GM19239 (cell line): ENCODE measurements at regions not wholly inside any gene's neighbourhood (a gene's known extent, or its start where the extent isn't known, plus 50 kb on each side); places are given as distances from the start of the nearest gene placed in this dataset.
"Not testable (repeated sequence)": the region's sequence is repeated elsewhere in the genome, so short reads cannot be mapped to it uniquely, and the experiment has no call there.

Experiments
- DNase-seq: peaks from one replicate; pipeline ENCODE4 v3.0.0; 2011; ENCODE audit warnings: low spot score; ENCODE audit not compliant: insufficient read length
- FAIRE-seq: peaks from 2 replicates; lab custom pipeline; 2011; peaks lifted over from hg19 to GRCh38; lab: Jason Lieb, UNC

DNA sequence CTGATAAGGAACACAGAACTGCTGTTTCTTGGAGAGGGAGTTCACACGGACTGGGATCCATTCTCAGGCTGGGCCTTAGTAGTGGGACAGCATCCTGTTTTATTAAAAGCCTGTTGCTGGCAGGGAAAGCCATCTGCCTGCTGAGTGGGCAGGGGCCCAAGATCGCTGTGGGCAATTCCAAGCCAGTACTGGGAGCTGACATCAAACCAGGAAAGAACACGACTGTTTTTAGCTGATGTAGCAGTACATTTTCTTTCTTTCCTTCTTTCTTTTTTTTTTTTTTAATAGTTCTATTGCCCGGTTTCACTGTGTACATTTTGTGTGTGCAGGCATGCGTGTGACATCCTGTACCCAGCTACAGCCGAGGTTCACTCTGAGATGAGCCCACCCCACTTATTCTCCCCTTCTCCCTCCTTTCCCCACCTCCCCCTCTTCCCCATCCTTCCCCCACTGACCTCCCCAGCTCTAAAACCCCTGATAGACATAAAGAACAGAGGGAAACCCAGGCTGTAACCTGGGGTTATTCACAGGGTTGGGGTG is 143.5 kb upstream of the PLGLB2 start:
- not testable (repeated sequence) for FAIRE-seq

DNA sequence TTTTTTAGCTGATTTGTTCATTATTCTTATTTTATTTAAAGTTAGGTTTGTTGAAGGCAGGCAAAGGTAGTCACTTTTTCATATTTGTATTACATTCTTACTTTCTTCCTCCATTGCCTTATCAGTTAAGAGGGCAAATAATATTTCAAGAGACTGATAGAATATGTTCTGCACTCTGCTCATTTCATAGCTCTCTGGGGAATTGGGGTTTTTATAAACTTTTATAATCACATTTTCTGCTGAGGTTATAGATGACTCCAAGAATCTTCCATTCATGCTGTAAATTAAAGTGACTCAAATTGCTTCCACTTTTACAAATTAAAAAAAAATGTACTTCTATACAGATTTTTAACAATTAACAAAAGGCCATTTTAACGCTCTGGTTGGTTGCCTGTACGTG is 142.9 kb upstream of the PLGLB2 start:
- FAIRE-seq, DNase-seq: not testable (repeated sequence)

More for the DNA sequence above, 143.5 kb upstream of the PLGLB2 start:
- not testable (repeated sequence) for DNase-seq

DNA sequence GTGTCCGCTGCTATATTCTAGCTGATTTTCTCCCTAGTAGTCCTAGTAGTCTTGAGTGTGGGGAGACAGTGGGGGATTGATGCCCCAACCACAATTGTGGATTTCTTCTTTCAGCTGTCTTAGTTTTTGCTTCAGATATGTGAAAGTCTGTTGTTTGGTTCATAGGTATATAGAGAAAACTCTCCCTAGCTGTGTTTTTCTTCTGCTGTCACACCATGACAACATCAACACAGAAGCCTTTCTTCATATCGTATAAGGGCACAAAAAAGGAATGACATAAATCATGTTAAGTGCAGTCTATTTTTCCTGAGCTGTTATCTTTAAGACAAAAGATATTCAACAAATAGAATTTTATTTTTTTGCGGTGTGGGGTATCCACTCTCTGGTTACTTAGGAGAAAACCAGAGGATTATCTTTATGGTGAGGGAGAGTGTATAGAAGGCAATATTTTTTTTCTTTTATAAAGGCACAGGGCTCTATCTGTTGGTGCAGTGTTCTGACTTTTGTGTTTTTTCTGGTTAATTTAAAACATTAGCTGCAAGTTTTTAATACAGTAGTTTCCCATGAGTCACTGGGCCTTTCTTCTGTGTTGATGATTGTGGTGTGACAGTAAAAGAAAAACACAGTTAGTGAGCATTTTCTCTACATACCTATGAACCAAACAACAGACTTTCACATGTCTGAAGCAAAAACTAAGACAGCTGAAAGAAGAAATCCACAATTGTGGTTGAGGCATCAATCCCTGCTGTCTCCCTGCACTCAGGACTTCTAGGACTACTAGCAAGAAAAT is 139.3 kb upstream of the PLGLB2 start:
- DNase-seq, FAIRE-seq: not testable (repeated sequence)

DNA sequence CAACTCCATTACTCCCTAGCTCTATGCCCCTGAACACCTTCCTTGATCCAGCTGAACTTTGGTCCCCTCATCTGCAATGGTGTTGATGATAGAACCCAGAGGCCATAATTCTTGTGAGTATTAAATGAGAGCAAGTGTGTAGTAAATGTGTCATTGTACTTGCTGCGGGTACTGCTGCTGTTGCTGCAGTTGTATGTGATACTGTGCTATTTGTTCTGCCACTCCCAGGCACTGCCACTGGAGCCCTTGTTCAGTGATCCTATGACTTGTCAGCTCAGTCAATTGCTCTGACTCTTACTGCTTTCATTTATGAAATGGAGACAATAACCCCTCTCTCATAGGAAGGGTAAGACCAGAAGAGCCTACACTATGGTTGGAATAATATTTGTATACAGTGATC is 136.9 kb upstream of the PLGLB2 start:
- FAIRE-seq, DNase-seq: not testable (repeated sequence)

- DNase-seq, FAIRE-seq: not testable (repeated sequence)
Observed at GRCh38 chr2:87611416-87611815, 136.5 kb upstream of the PLGLB2 start.

DNA sequence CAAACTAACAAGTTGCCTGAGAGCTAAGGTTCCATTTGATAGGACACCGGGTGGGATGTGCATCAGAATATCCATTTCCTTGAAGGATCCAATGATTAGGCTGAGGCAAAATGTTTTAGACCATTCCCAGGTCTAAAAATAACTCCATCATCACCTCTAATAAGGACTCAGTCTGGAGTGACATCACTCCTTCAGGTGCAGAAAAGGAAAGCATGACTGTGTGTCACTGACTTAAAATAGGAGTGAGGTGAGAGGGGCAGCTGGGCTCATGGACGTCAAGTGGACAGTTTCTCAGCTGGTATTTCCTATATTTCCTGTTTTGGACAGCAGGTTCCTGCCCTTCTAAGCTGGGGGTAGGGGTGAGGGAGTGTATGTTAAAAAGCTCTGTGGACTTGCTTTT is 135.9 kb upstream of the PLGLB2 start:
- FAIRE-seq, DNase-seq: not testable (repeated sequence)

GRCh38 chr2:87614829-87615434 is 133.0 kb upstream of the PLGLB2 start:
- not testable (repeated sequence) for FAIRE-seq, DNase-seq

DNA sequence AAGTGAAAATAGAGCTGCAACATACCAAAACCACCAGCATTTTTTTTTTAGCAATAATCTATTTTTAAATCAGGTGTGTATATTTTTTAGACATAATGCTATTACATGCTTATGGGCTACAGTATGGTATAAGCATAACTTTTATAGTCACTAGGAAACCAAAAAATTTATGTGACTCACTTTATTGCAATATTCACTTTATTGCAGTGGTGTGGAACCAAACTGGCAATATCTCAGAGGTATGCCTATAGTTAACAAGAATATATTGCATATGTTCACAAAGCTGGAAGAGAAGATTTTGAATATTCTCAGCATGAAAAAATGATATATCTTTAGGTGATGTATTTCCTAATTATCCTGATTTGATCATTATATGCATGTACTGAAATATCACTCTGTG is 128.8 kb upstream of the PLGLB2 start:
- not testable (repeated sequence) for FAIRE-seq, DNase-seq

DNA sequence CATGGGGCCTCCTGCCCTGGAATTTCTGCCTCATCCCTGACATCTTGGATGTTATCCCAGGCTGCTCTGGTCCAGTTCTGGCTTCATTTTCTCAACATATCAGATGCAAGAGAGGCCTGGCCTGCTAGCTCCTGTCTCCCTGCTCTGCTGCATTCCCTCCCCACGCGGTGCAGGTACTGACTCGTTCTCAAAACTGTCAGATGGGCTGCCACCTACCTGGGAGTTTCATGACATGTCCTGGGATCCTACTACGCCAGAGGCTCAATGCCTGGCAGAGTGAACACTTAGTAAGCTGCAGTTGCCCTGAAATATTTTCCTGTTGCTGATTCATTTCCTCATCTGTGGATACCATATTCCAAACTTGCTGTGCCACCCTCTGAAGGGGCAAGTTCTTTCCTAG is 126.7 kb upstream of the PLGLB2 start:
- not testable (repeated sequence) for DNase-seq, FAIRE-seq

DNA sequence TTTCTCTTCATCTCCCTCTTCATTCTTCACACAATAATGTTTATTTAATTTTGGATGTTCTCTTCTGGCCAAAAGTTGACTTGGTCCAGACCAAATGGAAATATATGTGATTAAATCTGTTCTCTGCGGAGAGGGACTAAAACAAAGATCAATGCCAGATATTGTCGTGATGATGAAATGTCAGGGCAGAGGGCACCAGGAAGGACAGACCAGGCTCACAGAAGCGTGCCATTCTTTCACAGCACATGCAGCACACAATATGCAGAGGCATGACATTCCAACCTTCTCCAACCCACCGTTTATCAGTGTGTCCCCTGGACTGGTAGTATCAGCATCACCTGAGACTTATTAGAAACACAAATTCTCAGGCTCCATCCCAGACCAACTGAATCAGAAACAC is 125.2 kb upstream of the PLGLB2 start:
- not testable (repeated sequence) for FAIRE-seq

GRCh38 chr2:87629491-87630458 is 118.1 kb upstream of the PLGLB2 start:
- DNase-seq, FAIRE-seq: not testable (repeated sequence)

More for the DNA sequence above, 125.2 kb upstream of the PLGLB2 start:
- not testable (repeated sequence) for DNase-seq

DNA sequence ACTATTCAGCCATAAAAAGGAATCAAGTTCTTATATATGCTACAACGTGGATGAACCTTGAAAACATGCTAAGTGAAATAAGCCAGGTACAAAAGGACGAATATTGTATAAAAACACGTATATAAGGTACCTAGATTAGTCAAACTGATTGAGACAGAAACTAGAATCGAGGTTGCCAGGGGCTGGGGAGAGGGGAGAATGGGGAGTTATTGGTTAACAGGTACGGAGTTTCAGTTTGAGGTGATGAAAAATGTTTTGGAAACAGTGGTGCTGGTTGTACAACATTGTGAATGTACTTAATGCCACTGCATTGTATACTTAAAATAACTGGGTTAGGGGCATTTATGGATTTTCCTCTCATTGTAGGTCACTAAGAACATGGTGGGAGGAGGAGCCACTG is 117.0 kb upstream of the PLGLB2 start:
- not testable (repeated sequence) for DNase-seq, FAIRE-seq

GRCh38 chr2:87631402-87631801 is 116.5 kb upstream of the PLGLB2 start:
- FAIRE-seq: not testable (repeated sequence)

GRCh38 chr2:87633287-87633963 is 114.5 kb upstream of the PLGLB2 start:
- FAIRE-seq, DNase-seq: not testable (repeated sequence)

More at GRCh38 chr2:87631402-87631801, 116.5 kb upstream of the PLGLB2 start:
- not testable (repeated sequence) for DNase-seq

DNA sequence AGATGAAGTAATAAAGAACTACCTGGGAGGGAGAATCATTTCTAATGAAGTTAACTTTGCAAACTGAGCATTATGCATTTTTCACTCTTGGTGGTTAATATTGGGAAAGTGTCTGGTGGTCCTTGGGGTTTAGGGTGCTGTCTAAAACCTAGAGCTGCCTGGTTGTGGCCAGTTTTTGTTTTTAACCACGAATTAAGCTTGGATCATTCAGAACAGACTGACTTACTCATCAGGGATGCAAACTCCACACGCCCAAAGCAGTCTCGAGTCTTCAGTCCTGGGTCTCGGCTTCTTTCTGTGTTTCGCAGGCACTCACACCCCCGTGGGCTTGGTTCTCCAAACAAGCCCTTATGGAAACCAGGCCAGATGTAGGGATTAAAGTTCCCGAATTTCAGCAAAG is 113.8 kb upstream of the PLGLB2 start:
- FAIRE-seq: not testable (repeated sequence)

DNA sequence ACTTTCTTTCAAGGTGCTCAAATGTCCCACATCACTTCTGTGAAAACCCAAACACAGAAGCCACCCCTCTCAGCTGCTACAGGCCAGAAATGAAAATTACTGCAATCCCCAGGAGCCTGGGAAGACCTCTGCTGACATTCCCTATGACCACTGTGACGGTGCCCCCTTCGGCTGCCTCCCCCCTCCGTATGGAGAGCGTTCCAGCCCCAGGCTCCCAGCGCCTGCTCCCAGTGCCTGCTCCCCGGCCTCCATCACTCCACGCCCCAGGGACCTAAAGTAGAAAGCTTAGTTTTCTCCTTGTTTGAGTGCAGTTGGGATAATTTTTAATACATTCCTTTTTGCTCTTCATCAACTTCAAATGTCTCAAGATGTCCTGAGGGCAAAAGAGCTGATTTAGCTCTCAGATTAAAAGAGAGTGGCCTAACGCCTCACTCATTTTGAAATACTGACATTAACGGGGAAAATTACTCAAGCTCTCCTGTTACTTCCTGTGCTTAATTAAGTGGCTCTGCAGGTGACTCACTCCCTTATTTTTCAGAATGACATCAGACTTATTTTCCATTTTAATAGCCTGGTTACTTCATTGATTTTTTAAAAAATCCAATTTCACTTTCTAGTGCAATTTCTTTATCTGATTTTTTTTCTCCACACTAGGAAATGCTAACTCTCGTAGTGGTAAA is 112.8 kb upstream of the PLGLB2 start:
- not testable (repeated sequence) for FAIRE-seq, DNase-seq

More for the DNA sequence above, 113.8 kb upstream of the PLGLB2 start:
- DNase-seq: not testable (repeated sequence)

DNA sequence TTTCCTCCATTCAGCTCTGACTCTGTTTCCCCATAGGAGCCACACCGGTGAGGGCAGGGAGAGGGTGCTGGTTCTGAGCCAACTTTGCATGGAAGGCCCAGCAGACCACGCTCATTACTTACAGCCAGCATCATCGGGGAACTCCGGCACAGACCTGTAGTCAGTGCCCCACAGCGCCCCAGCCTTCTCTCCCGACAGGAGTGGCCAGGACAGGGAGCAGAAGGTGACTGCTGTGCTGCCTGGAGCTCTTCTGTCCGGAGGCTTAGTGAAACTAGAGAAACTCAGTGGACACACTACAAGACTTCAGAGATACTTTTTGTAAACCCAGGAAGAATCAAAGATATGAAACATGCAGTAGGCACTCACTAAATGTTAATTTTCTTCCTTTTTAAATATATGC is 111.6 kb upstream of the PLGLB2 start:
- not testable (repeated sequence) for FAIRE-seq, DNase-seq

DNA sequence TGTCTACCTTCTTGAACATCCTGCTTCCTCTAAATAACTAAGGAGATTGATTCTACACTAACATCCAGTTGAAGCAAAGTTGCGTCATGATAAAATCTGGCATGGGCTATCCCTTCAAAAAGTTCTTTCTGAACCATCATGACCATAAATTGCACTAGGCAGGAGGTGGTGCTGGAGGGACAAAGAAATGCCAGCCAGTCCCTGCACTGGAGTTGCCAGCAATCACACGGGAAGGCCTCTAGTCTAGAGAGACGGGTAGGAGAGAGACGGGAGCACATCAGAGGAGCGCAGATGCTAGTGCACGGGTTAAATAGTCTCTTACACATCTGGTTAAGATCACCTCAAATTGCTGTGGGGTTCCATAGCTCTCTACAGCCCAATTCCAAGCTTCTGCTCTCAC is 111.2 kb upstream of the PLGLB2 start:
- DNase-seq, FAIRE-seq: not testable (repeated sequence)
